ENCODE measurements at regions not wholly inside any gene's neighbourhood (a gene's known extent, or its start where the extent isn't known, plus 50 kb on each side); places are given as distances from the start of the nearest gene placed in this dataset.

DNA sequence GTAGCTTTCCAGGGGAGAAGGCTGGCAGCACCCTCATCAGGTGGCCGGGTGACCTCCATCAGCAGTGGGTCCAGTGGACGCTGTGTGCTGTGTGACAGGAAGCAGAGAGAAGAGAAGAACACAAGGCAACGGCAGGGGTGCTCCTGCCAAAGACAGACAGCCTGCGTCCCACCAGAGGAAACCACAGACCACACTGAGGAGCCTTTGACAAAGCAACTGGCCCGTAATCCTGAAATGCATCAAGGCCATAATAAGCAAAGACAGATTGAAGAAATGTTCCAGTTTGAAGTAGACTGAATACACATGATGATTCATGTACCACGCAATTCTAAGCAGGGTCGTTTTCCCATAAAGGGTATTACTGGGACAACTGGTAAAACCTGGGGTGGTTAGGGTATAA lies 172.4 kb downstream of the FBXO15 start:
- TF ChIP-seq POLR2A (IDR thresholded peaks at IDR 0.05): no peak
- TF ChIP-seq, protein P1, sequence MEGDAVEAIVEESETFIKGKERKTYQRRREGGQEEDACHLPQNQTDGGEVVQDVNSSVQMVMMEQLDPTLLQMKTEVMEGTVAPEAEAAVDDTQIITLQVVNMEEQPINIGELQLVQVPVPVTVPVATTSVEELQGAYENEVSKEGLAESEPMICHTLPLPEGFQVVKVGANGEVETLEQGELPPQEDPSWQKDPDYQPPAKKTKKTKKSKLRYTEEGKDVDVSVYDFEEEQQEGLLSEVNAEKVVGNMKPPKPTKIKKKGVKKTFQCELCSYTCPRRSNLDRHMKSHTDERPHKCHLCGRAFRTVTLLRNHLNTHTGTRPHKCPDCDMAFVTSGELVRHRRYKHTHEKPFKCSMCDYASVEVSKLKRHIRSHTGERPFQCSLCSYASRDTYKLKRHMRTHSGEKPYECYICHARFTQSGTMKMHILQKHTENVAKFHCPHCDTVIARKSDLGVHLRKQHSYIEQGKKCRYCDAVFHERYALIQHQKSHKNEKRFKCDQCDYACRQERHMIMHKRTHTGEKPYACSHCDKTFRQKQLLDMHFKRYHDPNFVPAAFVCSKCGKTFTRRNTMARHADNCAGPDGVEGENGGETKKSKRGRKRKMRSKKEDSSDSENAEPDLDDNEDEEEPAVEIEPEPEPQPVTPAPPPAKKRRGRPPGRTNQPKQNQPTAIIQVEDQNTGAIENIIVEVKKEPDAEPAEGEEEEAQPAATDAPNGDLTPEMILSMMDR (IDR thresholded peaks at IDR 0.05): no peak

All from thyroid gland (tissue), 4 donors.